ENCODE measurements at regions not wholly inside any gene's neighbourhood (a gene's known extent, or its start where the extent isn't known, plus 50 kb on each side); places are given as distances from the start of the nearest gene placed in this dataset.

- TF ChIP-seq CTCF (IDR thresholded peaks at IDR 0.05; ENCODE audit: poor library complexity) (peak; percentile 64), EZH2phosphoT487 (IDR thresholded peaks at IDR 0.05; ENCODE audit: low read depth, severe bottlenecking, unreplicated experiment) (no peak)
Measured at GRCh38 chr6:24991810-24992467, 56.2 kb upstream of the RIPOR2 start.

Data from hepatocyte (in vitro differentiated cells).